DND-41 (cell line): ENCODE measurements at regions not wholly inside any gene's neighbourhood (a gene's known extent, or its start where the extent isn't known, plus 50 kb on each side); places are given as distances from the start of the nearest gene placed in this dataset.

Experiments
- ATAC-seq: fragments of 200-7000 bp; cut with Tn5 transposase; 3 replicates; pipeline ENCODE4 v1.9.1; 2021; ENCODE audit warnings: low read depth; ENCODE audit not compliant: insufficient read depth
- DNase-seq: peaks from one replicate; pipeline ENCODE4 v3.0.0-alpha.2; 2020
- H2AFZ ChIP-seq: 2 replicates; pipeline ENCODE4 v1.6.0; 2012; ENCODE audit warnings: low read depth, low read length
- H3K27ac ChIP-seq: 2 replicates; pipeline ENCODE4 v1.5.1; 2012; ENCODE audit warnings: low read length, inconsistent platforms
- H3K27me3 ChIP-seq: fragments of 200-600 bp; sonication (generic); 2 replicates; pipeline ENCODE4 v1.6.0; 2012; ENCODE audit warnings: low read length, mild to moderate bottlenecking, inconsistent platforms; ENCODE audit not compliant: insufficient read depth, poor library complexity
- H3K36me3 ChIP-seq: 2 replicates; pipeline ENCODE4 v1.5.1; 2012; ENCODE audit warnings: low read length, inconsistent platforms; ENCODE audit not compliant: insufficient read depth
- H3K4me1 ChIP-seq: 2 replicates; pipeline ENCODE4 v1.5.1; 2012; ENCODE audit warnings: mild to moderate bottlenecking, low read length; ENCODE audit not compliant: insufficient read depth
- H3K4me2 ChIP-seq: 2 replicates; pipeline ENCODE4 v1.6.0; 2012; ENCODE audit warnings: mild to moderate bottlenecking, moderate library complexity, low read length, inconsistent platforms; ENCODE audit not compliant: insufficient read depth
- H3K4me3 ChIP-seq, 2 experiments: fragments of 200-600 bp in 1 of 2; shearing (Covaris generic) in 1 of 2; 2 replicates each; pipeline ENCODE4 v1.5.1; 2012 to 2016; ENCODE audit warnings: inconsistent platforms in 2 of 2, low read length in 2 of 2, mild to moderate bottlenecking in 2 of 2, low read depth in 1 of 2, moderate library complexity in 1 of 2
- H3K79me2 ChIP-seq: 2 replicates; pipeline ENCODE4 v1.6.0; 2012; ENCODE audit warnings: low read length, inconsistent platforms; ENCODE audit not compliant: insufficient read depth
- H3K9ac ChIP-seq: 2 replicates; pipeline ENCODE4 v1.6.0; 2012; ENCODE audit warnings: low read depth, mild to moderate bottlenecking, inconsistent platforms, low read length, moderate library complexity
- H3K9me3 ChIP-seq: 2 replicates; pipeline ENCODE4 v1.5.1; 2012; ENCODE audit warnings: low read length, moderate library complexity, mild to moderate bottlenecking, inconsistent platforms; ENCODE audit not compliant: insufficient read depth, severe bottlenecking
- H4K20me1 ChIP-seq: 2 replicates; pipeline ENCODE4 v1.6.0; 2012; ENCODE audit warnings: low read length; ENCODE audit not compliant: insufficient read depth
- EZH2 ChIP-seq: IDR thresholded peaks from 3 replicates; pipeline ENCODE4 v1.6.1; 2012; ENCODE audit warnings: borderline replicate concordance, low read depth, mild to moderate bottlenecking, moderate library complexity, low read length, inconsistent platforms; ENCODE audit not compliant: severe bottlenecking
- TF ChIP-seq, protein P1 (sequence below): IDR thresholded peaks from 2 replicates; pipeline ENCODE4 v1.5.1; 2012; ENCODE audit warnings: borderline replicate concordance, low read length, moderate library complexity, mild to moderate bottlenecking; ENCODE audit not compliant: poor library complexity, severe bottlenecking; ENCODE audit errors: extremely low read depth

DNA sequence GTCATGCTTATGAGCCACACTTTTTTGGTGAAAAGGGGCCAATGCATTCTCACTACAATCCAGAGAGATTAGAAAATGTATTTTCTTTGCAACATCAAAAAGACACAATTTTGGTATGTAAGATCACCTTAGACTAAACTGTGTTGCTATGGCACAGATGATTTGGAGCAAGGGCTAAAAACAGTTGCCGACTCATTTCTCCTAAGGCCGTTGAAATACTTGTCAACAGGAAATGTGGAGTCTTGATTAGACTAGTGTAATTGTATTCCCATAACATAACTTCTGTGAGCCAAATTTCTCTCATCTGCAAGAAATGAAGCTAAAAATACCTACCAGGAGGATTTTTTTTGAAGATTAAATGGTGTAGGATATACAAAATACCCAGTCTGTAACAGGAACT, 2547.7 kb downstream of the ARAP2 start:
- TF ChIP-seq, protein P1, sequence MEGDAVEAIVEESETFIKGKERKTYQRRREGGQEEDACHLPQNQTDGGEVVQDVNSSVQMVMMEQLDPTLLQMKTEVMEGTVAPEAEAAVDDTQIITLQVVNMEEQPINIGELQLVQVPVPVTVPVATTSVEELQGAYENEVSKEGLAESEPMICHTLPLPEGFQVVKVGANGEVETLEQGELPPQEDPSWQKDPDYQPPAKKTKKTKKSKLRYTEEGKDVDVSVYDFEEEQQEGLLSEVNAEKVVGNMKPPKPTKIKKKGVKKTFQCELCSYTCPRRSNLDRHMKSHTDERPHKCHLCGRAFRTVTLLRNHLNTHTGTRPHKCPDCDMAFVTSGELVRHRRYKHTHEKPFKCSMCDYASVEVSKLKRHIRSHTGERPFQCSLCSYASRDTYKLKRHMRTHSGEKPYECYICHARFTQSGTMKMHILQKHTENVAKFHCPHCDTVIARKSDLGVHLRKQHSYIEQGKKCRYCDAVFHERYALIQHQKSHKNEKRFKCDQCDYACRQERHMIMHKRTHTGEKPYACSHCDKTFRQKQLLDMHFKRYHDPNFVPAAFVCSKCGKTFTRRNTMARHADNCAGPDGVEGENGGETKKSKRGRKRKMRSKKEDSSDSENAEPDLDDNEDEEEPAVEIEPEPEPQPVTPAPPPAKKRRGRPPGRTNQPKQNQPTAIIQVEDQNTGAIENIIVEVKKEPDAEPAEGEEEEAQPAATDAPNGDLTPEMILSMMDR = no peak
- TF ChIP-seq EZH2 = no peak
- Histone ChIP-seq H3K9me3 (no peaks in the 10 kb centered on the region), H3K4me2 (no peak overlapping the region), H3K4me3 (no peak overlapping the region), H2AFZ (no peak overlapping the region), H3K4me1 (no peaks in the 10 kb centered on the region), H4K20me1 (no peaks in the 10 kb centered on the region), H3K79me2 (no peaks in the 10 kb centered on the region), H3K9ac (no peak overlapping the region), H3K27me3 (no peaks in the 10 kb centered on the region), H3K36me3 (no peaks in the 10 kb centered on the region), H3K27ac (no peak overlapping the region)
- ATAC-seq (no peak), DNase-seq (no peak)

DNA sequence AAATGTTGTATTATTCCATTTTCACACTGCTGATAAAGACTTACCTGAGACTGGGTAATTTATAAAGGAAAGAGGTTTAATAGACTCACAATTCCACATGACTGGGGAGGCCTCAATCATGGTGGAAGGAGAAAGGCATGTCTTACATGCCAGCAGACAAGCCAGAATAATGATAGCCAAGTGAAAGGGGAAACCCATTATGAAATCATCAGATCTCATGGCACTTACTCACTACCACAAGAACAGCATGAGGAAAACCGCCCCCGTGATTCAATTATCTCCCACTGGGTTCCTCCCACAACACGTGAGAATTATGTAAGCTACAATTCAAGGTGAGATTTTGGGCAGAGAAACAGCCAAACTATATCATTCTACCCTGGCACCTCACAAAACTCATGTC, 2535.1 kb downstream of the ARAP2 start:
- H3K9ac ChIP-seq = no peak overlapping the region
- no peak for DNase-seq

DNA sequence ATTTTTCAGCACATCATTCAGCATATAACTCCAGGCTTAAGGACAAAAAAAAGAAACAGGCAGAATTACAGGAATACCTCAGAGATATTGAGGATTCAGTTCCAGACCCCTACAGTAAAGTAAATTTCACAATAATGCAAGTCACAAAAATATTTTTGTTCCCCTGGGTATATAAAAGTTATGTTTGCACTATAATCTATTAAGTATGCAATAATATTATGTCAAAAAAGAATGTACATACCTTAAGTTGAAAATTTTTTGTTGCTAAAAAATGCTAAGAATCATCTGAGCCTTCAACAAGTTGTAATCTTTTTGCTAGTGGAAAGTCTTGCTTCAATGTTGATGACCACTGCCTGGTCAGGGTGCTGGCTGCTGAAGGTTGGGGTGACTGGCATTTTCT, 2532.5 kb downstream of the ARAP2 start:
- H3K27me3 ChIP-seq = no peaks in the 10 kb centered on the region
- peaks cover 13% of the 10 kb centered on the region for H3K4me1 ChIP-seq
- no peak overlapping the region for H2AFZ ChIP-seq
- no peaks in the 10 kb centered on the region for H3K36me3 ChIP-seq
- no peak overlapping the region for H3K4me2 ChIP-seq
- DNase-seq (no peak), ATAC-seq (no peak)
- TF ChIP-seq EZH2 = no peak
- TF ChIP-seq, protein P1 = no peak
- no peak overlapping the region for H3K4me3 ChIP-seq
- no peaks in the 10 kb centered on the region for H3K79me2 ChIP-seq
- no peaks in the 10 kb centered on the region for H4K20me1 ChIP-seq
- H3K27ac ChIP-seq = no peak overlapping the region
- no peak overlapping the region for H3K9ac ChIP-seq
- H3K9me3 ChIP-seq = peaks cover 17% of the 10 kb centered on the region

More for the DNA sequence above, 2535.1 kb downstream of the ARAP2 start:
- no peaks in the 10 kb centered on the region for H3K36me3 ChIP-seq
- no peak overlapping the region for H2AFZ ChIP-seq
- no peaks in the 10 kb centered on the region for H3K79me2 ChIP-seq
- peaks cover 25% of the 10 kb centered on the region for H3K9me3 ChIP-seq
- no peak for ATAC-seq
- H3K27me3 ChIP-seq = no peaks in the 10 kb centered on the region
- no peaks in the 10 kb centered on the region for H3K4me1 ChIP-seq
- TF ChIP-seq EZH2 = no peak
- H4K20me1 ChIP-seq = no peaks in the 10 kb centered on the region
- no peak overlapping the region for H3K4me2 ChIP-seq
- no peak overlapping the region for H3K4me3 ChIP-seq
- no peak overlapping the region for H3K27ac ChIP-seq

DNA sequence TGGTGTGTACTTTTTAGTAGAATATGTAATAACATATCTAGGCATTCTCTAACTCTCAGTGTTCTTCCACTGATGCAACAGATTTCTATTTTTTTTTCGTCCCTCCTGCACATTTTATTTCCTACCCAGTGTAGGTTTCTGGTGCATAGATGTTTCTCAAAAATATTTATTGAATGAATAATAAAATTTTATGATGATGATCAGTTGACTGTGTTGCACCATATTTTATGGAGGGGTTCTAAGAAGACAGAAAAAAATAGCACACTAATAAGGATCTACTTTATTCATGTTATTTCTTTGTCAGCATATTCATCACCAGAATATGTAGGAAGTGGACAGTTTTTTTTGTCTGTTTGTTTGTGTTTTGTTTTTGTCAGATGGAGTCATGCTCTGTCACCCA, 2529.3 kb downstream of the ARAP2 start:
- peaks cover 17% of the 10 kb centered on the region for H3K4me1 ChIP-seq
- H4K20me1 ChIP-seq = no peaks in the 10 kb centered on the region
- H2AFZ ChIP-seq = no peak overlapping the region
- H3K4me2 ChIP-seq = no peak overlapping the region
- H3K27ac ChIP-seq = no peak overlapping the region
- H3K9ac ChIP-seq = no peak overlapping the region
- H3K4me3 ChIP-seq = no peak overlapping the region
- H3K27me3 ChIP-seq = no peaks in the 10 kb centered on the region
- no peaks in the 10 kb centered on the region for H3K79me2 ChIP-seq
- ATAC-seq (no peak), DNase-seq (no peak)
- H3K9me3 ChIP-seq = peaks cover 6% of the 10 kb centered on the region
- TF ChIP-seq EZH2 = no peak
- TF ChIP-seq, protein P1 = no peak
- H3K36me3 ChIP-seq = no peaks in the 10 kb centered on the region
